ENCODE measurements at regions not wholly inside any gene's neighbourhood (a gene's known extent, or its start where the extent isn't known, plus 50 kb on each side); places are given as distances from the start of the nearest gene placed in this dataset.
"Not testable (repeated sequence)": the region's sequence is repeated elsewhere in the genome, so short reads cannot be mapped to it uniquely, and the experiment has no call there.

- TF ChIP-seq GATA1 (IDR thresholded peaks at IDR 0.05; ENCODE audit: low read depth, low read length) (no peak), POLR2A (IDR thresholded peaks at IDR 0.05; ENCODE audit: low read length) (no peak)
- no peak for DNase-seq
These were observed 198.7 kb downstream of the TMA16 start for GRCh38 chr4:163693211-163693610.

DNA sequence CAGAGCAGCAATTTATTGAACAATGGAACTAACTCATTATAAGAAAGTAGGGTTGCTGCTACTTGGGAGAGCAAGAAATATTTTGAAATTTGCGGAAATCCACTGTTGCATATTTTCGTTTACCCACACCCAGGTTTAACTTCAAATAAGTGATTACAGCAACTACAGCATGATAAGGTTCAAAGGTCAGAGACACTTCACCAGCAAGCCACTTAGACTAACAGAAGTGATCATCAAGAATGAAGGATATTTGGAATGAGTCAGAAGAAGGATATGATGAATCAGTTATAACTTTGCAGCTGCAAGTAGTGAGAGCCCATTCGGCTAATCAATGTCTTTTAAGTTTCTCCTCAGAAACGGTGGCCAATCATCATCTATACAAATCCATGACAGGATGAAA, 199.3 kb downstream of the TMA16 start:
- DNase-seq = no peak
- TF ChIP-seq GATA1 (IDR thresholded peaks at IDR 0.05; ENCODE audit: low read depth, low read length) = no peak
- no peak for TF ChIP-seq POLR2A (IDR thresholded peaks at IDR 0.05; ENCODE audit: low read length)

GRCh38 chr4:163694385-163694784, 199.9 kb downstream of the TMA16 start:
- no peak for DNase-seq

DNA sequence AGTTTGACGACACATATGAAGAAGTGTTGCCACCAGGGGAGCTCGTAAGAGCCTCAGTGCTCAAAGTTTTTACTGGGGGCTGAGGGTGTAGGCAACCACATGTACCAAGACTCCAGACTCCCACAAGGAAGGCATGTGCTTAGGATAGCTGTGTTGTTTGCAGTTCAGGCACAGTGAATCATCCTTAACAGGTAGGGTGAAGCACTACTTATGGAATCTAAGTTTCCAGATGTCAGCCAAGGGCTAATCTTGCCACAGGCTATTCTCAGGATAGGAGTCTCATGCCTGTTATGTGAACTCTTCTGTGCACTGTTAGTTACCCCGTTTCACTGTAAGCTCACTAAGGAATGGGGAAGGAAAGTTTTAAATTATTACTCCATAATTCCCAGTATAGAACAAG, 202.6 kb downstream of the TMA16 start:
- TF ChIP-seq GATA1 (IDR thresholded peaks at IDR 0.05; ENCODE audit: low read depth, low read length) (no peak), POLR2A (IDR thresholded peaks at IDR 0.05; ENCODE audit: low read length) (no peak)
- no peak for DNase-seq

More at GRCh38 chr4:163694385-163694784, 199.9 kb downstream of the TMA16 start:
- TF ChIP-seq POLR2A (IDR thresholded peaks at IDR 0.05; ENCODE audit: low read length) = no peak
- TF ChIP-seq GATA1 (IDR thresholded peaks at IDR 0.05; ENCODE audit: low read depth, low read length) = no peak

DNA sequence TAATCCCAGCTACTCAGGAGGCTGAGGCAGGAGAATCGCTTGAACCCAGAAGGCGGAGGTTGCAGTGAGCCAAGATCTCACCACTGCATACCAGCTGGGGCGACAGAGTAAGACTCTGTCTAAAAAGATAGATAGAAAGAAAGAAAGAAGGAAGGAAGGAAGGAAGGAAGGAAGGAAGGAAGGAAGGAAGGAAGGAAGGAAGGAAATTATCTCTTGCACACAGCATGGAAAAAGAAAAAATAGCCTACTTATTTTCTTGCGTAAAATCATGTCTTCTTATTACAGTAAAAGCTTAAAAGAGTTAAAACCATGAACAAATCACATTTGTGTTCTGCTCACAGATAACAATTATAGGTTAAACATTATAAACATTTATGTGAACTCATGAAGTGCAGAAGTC, 205.9 kb downstream of the TMA16 start:
- DNase-seq = not testable (repeated sequence)

GRCh38 chr4:163701916-163702315, 207.4 kb downstream of the TMA16 start:
- no peak for TF ChIP-seq POLR2A (IDR thresholded peaks at IDR 0.05; ENCODE audit: low read length)
- TF ChIP-seq GATA1 (IDR thresholded peaks at IDR 0.05; ENCODE audit: low read depth, low read length) = no peak
- DNase-seq = no peak

DNA sequence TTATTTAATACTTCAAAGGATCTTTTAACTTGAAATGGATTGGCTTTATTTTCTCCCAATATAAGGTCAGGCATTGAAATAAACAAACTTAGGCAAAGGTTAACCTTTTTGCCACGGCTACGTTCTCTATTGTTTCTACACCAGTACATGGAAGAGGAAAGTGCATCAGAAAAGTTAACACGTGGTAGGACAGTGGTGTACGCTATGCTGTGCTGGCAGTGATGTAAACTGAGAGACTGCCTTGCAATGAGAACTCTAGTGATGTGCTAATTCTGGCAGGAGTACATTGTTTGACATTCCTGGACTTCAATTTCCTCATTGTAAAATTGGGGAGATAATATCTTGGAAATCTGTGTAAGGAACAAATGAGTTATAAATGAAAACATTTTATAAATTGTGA, 208.2 kb downstream of the TMA16 start:
- no peak for DNase-seq
- TF ChIP-seq POLR2A (IDR thresholded peaks at IDR 0.05; ENCODE audit: low read length) = no peak
- TF ChIP-seq GATA1 (IDR thresholded peaks at IDR 0.05; ENCODE audit: low read depth, low read length) = no peak

DNA sequence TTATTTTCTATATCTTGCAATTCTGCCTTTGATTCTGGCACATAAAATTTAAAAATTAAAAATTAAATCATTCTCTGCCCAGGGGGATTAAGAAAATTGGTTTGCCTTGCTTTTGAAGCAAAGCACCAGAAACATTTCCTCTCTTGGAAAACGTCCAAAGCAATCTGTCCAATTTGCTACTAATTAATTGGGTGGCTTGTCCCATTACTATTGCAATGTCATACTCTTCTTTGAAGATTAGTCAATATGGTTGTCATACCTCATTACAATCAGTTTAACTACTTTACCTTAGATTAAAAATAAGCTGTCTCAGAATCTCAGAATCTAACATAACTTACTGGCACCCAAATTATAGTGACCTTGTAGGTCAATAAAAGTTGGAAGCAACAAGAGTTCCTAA, 208.8 kb downstream of the TMA16 start:
- no peak for DNase-seq
- TF ChIP-seq POLR2A (IDR thresholded peaks at IDR 0.05; ENCODE audit: low read length) = no peak
- no peak for TF ChIP-seq GATA1 (IDR thresholded peaks at IDR 0.05; ENCODE audit: low read depth, low read length)

- TF ChIP-seq POLR2A (IDR thresholded peaks at IDR 0.05; ENCODE audit: low read length) = no peak
- TF ChIP-seq GATA1 (IDR thresholded peaks at IDR 0.05; ENCODE audit: low read depth, low read length) = no peak
- DNase-seq = no peak
These were observed 213.4 kb downstream of the TMA16 start for GRCh38 chr4:163707873-163708272.

DNA sequence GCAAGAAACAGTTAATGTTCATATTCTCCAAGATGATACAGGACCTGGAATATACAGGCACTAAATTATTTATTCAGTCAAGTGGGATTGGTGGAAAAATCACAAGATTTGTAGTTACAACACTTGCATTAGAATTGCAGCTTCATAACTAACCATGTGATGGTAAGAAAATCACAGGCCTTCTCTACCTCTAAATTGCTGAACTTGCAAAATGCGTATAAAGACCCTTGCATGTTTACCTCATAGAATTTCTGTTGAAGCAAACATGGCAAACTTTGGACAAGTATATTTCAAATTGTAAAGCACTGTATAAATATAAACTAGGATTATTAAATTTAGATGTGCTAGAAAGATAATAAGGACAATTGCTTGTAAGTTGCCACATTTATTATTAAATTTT, 215.1 kb downstream of the TMA16 start:
- DNase-seq = no peak
- TF ChIP-seq POLR2A (IDR thresholded peaks at IDR 0.05; ENCODE audit: low read length) = no peak
- no peak for TF ChIP-seq GATA1 (IDR thresholded peaks at IDR 0.05; ENCODE audit: low read depth, low read length)

GRCh38 chr4:163710158-163710557, 215.7 kb downstream of the TMA16 start:
- TF ChIP-seq GATA1 (IDR thresholded peaks at IDR 0.05; ENCODE audit: low read depth, low read length) (no peak), POLR2A (IDR thresholded peaks at IDR 0.05; ENCODE audit: low read length) (no peak)
- DNase-seq = no peak

- not testable (repeated sequence) for DNase-seq
These were observed 230.0 kb downstream of the TMA16 start for GRCh38 chr4:163724495-163724894.

DNA sequence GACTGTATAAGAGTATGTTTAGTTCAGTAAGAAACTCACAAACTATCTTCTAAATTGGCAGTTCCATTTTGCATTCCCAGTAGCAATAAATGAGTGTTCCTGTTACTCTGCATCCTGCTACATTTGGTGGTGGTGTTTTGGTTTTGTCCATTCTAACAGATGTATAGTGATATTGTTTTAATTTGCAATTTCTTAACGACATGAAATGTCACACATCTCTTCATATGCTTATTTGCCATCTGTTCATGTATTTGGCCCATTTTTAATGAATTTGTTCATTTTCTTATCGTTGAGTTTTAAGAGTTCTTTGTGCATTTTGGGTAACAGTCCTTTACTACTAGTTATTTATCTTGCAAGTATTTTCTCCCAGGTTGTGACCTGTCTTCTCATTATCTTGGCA, 232.2 kb downstream of the TMA16 start:
- no peak for DNase-seq
- TF ChIP-seq POLR2A (IDR thresholded peaks at IDR 0.05; ENCODE audit: low read length) (no peak), GATA1 (IDR thresholded peaks at IDR 0.05; ENCODE audit: low read depth, low read length) (no peak)

DNA sequence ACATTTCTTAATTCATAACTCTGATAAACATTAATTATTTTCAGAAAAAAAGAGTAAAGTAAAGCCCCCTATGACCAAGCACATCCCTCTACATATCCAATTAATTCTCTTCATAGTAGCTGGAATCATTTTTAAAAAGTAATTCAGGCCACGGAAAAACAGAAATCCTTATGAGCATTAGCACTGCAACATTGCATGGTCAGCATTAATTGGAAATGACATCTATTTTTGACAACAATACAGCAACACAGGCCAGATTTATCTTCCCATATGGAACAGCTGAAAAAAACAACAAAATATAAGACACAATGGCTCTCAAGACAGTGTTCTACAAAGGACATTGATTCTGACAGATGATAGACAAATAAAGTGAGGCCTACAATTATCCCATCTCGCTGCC, 236.6 kb downstream of the TMA16 start:
- TF ChIP-seq POLR2A (IDR thresholded peaks at IDR 0.05; ENCODE audit: low read length) (no peak), GATA1 (IDR thresholded peaks at IDR 0.05; ENCODE audit: low read depth, low read length) (no peak)
- no peak for DNase-seq

GRCh38 chr4:163732473-163732872, 238.0 kb downstream of the TMA16 start:
- no peak for TF ChIP-seq POLR2A (IDR thresholded peaks at IDR 0.05; ENCODE audit: low read length)
- no peak for TF ChIP-seq GATA1 (IDR thresholded peaks at IDR 0.05; ENCODE audit: low read depth, low read length)
- DNase-seq = no peak

DNA sequence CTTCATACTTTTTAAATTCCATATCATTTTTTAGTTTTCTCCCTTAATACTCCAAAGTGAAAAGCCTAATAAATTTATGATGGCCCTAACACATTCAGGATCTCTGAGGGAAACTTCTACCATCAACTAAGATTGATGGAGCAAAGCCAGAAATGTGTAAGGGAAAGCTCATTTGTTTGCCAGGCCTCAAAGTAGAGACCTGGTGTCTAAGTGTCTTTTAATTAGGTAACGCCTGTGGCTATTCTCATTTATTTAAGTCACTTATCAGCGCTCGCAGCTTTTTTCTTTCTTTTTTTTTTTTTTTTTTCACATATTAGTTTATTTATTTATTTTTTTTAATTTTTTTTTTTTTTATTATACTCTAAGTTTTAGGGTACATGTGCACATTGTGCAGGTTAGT, 242.4 kb downstream of the TMA16 start:
- TF ChIP-seq POLR2A (IDR thresholded peaks at IDR 0.05; ENCODE audit: low read length) (no peak), GATA1 (IDR thresholded peaks at IDR 0.05; ENCODE audit: low read depth, low read length) (no peak)
- no peak for DNase-seq

GRCh38 chr4:163737846-163738245, 243.4 kb downstream of the TMA16 start:
- DNase-seq = not testable (repeated sequence)

All from erythroblast (primary cell).